Hepatocyte (in vitro differentiated cells): ENCODE measurements at regions not wholly inside any gene's neighbourhood (a gene's known extent, or its start where the extent isn't known, plus 50 kb on each side); places are given as distances from the start of the nearest gene placed in this dataset.

Source experiments
- DNase-seq: peaks from one replicate; pipeline ENCODE4 v3.0.0-alpha.2; 2016; ENCODE audit warnings: low spot score
- H2AFZ ChIP-seq: fragments of 200-600 bp; sonication (generic); 2 replicates; pipeline ENCODE4 v1.6.0; 2016; ENCODE audit warnings: antibody characterized with exemption, mild to moderate bottlenecking
- H3K27ac ChIP-seq: fragments of 200-600 bp; sonication (generic); 2 replicates; pipeline ENCODE4 v1.5.1; 2016; ENCODE audit warnings: mild to moderate bottlenecking
- H3K27me3 ChIP-seq: fragments of 200-600 bp; sonication (generic); 2 replicates; pipeline ENCODE4 v1.6.1; 2016
- H3K36me3 ChIP-seq: fragments of 200-600 bp; sonication (generic); replicated peaks from 2 replicates; pipeline ENCODE4 v1.5.1; 2016; ENCODE audit warnings: low read depth; ENCODE audit not compliant: insufficient read depth
- H3K4me1 ChIP-seq: fragments of 200-600 bp; sonication (generic); 2 replicates; pipeline ENCODE4 v1.5.1; 2016; ENCODE audit warnings: mild to moderate bottlenecking, moderate library complexity; ENCODE audit not compliant: insufficient read depth
- H3K4me2 ChIP-seq: fragments of 200-600 bp; sonication (generic); 2 replicates; pipeline ENCODE4 v1.6.0; 2016
- H3K4me3 ChIP-seq: fragments of 200-600 bp; sonication (generic); 2 replicates; pipeline ENCODE4 v1.5.1; 2016; ENCODE audit warnings: mild to moderate bottlenecking
- H3K79me2 ChIP-seq: fragments of 200-600 bp; sonication (generic); 2 replicates; pipeline ENCODE4 v1.6.0; 2017; ENCODE audit warnings: mild to moderate bottlenecking
- H3K9me2 ChIP-seq: fragments of 200-600 bp; sonication (generic); replicated peaks from 2 replicates; pipeline ENCODE4 v1.6.0; 2017; ENCODE audit warnings: mild to moderate bottlenecking; ENCODE audit not compliant: insufficient read depth
- H3K9me3 ChIP-seq: fragments of 200-600 bp; sonication (generic); 2 replicates; pipeline ENCODE4 v1.5.1; 2016; ENCODE audit warnings: low read depth, mild to moderate bottlenecking
- H4K20me1 ChIP-seq: fragments of 200-600 bp; sonication (generic); 2 replicates; pipeline ENCODE4 v1.6.0; 2016; ENCODE audit warnings: mild to moderate bottlenecking; ENCODE audit not compliant: insufficient read depth, poor library complexity, severe bottlenecking
- EZH2 ChIP-seq: fragments of 200-600 bp; sonication (generic); IDR thresholded peaks from 2 replicates; pipeline ENCODE4 v1.6.1; 2016; ENCODE audit warnings: antibody characterized with exemption, mild to moderate bottlenecking, borderline replicate concordance
- EZH2phosphoT487 ChIP-seq: fragments of 200-600 bp; sonication (generic); IDR thresholded peaks from one replicate; pipeline ENCODE4 v1.6.1; 2018; ENCODE audit warnings: antibody characterized with exemption, mild to moderate bottlenecking, low read depth, moderate library complexity; ENCODE audit not compliant: unreplicated experiment, severe bottlenecking
- WGBS: methylation state at CpG from one replicate; pipeline ENCODE4 v1.1.6; 2016; ENCODE audit warnings: low lambda C conversion rate; ENCODE audit errors: missing lambda C conversion rate; 5-methylcytosine and 5-hydroxymethylcytosine counted together
- TF ChIP-seq, protein P1 (sequence below): fragments of 200-600 bp; sonication (generic); IDR thresholded peaks from 2 replicates; pipeline ENCODE4 v1.5.1; 2016; ENCODE audit warnings: antibody characterized with exemption, mild to moderate bottlenecking; ENCODE audit not compliant: poor library complexity

DNA sequence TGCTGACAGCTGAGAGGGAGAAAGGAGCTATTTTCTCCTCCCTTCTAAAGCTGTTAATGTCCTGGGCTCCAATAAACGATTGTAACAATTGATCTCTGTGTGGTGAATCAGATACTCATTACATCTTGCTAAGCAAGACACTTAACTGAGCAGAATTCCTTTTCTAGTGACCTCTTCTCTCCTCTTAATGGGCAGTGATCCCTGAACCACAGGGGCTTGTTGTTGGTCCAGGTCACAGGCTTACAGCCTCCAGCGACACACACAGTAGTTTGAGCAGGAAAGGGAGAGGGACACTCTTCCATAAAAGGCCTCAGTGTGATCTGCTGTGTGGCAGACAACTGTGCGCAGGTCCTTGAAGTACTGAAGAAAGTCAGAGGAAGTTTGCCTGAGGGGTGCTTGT is 58.5 kb upstream of the MYO10 start:
- Histone ChIP-seq H4K20me1 (no peaks in the 10 kb centered on the region), H3K79me2 (no peaks in the 10 kb centered on the region), H3K4me3 (no peak overlapping the region), H3K9me2 (no peaks in the 10 kb centered on the region), H3K4me1 (no peaks in the 10 kb centered on the region), H2AFZ (no peak overlapping the region), H3K27ac (no peak overlapping the region), H3K36me3 (no peaks in the 10 kb centered on the region), H3K4me2 (no peak overlapping the region), H3K9me3 (no peaks in the 10 kb centered on the region), H3K27me3 (no peaks in the 10 kb centered on the region)
- WGBS: 54% methylated on average over 3 of the region's 3 CpGs
- no peak for DNase-seq
- no peak for TF ChIP-seq EZH2
- TF ChIP-seq EZH2phosphoT487: no peak

DNA sequence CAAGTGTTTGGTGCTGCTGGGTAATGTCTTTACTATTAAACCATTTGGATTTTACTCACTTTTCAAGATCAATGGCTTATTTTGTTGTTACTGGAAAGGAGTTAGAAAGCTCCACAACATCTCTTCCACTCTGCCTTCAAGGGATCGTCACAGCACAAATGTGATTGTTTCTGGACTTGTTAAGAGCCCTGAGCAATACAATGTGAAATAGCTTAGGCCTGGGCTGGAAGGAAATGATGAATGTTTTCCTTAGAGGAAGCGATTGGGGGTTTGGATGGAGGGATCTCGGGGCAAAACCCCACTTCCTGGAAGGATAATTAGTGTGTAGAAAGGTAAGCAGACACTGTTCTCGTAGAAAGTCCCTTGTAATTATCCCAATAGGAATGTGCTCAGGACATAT is 59.3 kb upstream of the MYO10 start:
- H3K9me2 ChIP-seq: no peaks in the 10 kb centered on the region
- WGBS: 82% methylated on average over 4 of the region's 4 CpGs
- TF ChIP-seq EZH2phosphoT487 (no peak), EZH2 (no peak)
- TF ChIP-seq, protein P1, sequence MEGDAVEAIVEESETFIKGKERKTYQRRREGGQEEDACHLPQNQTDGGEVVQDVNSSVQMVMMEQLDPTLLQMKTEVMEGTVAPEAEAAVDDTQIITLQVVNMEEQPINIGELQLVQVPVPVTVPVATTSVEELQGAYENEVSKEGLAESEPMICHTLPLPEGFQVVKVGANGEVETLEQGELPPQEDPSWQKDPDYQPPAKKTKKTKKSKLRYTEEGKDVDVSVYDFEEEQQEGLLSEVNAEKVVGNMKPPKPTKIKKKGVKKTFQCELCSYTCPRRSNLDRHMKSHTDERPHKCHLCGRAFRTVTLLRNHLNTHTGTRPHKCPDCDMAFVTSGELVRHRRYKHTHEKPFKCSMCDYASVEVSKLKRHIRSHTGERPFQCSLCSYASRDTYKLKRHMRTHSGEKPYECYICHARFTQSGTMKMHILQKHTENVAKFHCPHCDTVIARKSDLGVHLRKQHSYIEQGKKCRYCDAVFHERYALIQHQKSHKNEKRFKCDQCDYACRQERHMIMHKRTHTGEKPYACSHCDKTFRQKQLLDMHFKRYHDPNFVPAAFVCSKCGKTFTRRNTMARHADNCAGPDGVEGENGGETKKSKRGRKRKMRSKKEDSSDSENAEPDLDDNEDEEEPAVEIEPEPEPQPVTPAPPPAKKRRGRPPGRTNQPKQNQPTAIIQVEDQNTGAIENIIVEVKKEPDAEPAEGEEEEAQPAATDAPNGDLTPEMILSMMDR: no peak
- no peaks in the 10 kb centered on the region for H3K36me3 ChIP-seq
- no peaks in the 10 kb centered on the region for H3K4me1 ChIP-seq
- no peak for DNase-seq
- H3K9me3 ChIP-seq: no peaks in the 10 kb centered on the region
- no peaks in the 10 kb centered on the region for H3K79me2 ChIP-seq
- no peaks in the 10 kb centered on the region for H4K20me1 ChIP-seq
- H3K4me2 ChIP-seq: no peak overlapping the region
- H2AFZ ChIP-seq: no peak overlapping the region
- no peak overlapping the region for H3K27ac ChIP-seq
- no peaks in the 10 kb centered on the region for H3K27me3 ChIP-seq
- no peak overlapping the region for H3K4me3 ChIP-seq

DNA sequence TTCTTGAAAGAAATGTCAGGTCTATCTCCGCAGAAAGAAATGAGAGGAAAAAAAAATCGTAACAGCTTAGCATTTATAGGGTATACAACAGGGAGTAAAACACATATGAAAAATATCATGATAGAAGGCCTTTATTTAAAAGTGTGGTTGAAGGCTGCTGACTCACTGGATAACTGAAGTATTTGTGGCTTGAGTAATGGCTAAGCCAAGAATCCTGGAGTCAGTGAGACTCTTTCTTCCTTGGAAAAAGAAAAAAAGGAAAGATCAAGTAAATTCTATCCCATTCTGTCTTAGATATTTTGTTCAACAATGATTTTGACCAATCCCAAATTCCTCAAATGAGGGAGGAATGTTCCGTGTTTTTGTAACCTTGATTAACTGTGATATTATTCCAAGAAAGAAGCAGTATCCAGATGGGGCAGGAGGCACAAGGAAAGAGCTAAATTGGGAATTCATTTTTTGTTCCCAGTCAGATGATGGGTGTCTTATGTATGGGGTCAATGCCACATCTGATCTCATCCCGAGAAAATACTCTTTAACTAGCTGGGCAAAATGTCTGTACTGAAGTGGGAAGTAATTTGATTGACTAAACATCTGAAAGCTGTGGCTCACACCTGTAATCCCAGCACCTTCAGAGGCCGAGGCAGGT is 64.3 kb upstream of the MYO10 start:
- Histone ChIP-seq H4K20me1 (no peaks in the 10 kb centered on the region), H3K79me2 (no peaks in the 10 kb centered on the region), H3K27me3 (no peaks in the 10 kb centered on the region), H3K4me1 (no peaks in the 10 kb centered on the region), H3K36me3 (no peaks in the 10 kb centered on the region), H2AFZ (no peak overlapping the region), H3K4me2 (no peak overlapping the region), H3K9me3 (no peaks in the 10 kb centered on the region), H3K27ac (no peak overlapping the region), H3K9me2 (no peaks in the 10 kb centered on the region), H3K4me3 (no peak overlapping the region)
- WGBS: 68% methylated on average over 5 of the region's 5 CpGs
- DNase-seq: peak; percentile 23
- no peak for TF ChIP-seq EZH2
- TF ChIP-seq EZH2phosphoT487: no peak
- TF ChIP-seq, protein P1: no peak

DNA sequence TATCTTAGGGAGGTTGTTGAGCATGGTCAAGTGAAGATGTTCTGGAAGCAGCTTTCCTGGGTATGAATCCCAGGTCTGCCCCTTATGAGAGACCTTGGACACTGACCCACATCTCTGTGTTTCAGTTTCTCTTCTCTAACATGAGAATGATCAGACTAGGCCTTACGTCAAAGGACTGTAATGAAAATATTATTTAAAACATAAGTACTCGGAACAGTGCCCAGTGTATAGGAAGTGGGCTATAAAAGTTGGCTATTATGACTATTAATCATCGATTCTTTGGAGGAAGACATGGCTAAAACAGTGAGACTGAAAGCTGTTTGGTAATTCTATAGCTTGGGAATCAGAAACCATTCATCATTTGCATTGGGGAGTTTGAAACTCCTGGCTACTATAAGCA is 65.3 kb upstream of the MYO10 start:
- no peak overlapping the region for H3K4me3 ChIP-seq
- H3K4me1 ChIP-seq: no peaks in the 10 kb centered on the region
- no peak overlapping the region for H3K4me2 ChIP-seq
- H3K27ac ChIP-seq: no peak overlapping the region
- H3K9me3 ChIP-seq: no peaks in the 10 kb centered on the region
- no peaks in the 10 kb centered on the region for H3K27me3 ChIP-seq
- no peak overlapping the region for H2AFZ ChIP-seq
- no peaks in the 10 kb centered on the region for H3K79me2 ChIP-seq
- DNase-seq: no peak
- TF ChIP-seq, protein P1: no peak
- TF ChIP-seq EZH2 (no peak), EZH2phosphoT487 (no peak)
- no peaks in the 10 kb centered on the region for H3K9me2 ChIP-seq
- whole genome bisulfite sequencing: 91% methylated on average over 3 of the region's 3 CpGs
- no peaks in the 10 kb centered on the region for H4K20me1 ChIP-seq
- H3K36me3 ChIP-seq: no peaks in the 10 kb centered on the region
